Liver (tissue), 8 donors: ENCODE measurements at regions not wholly inside any gene's neighbourhood (a gene's known extent, or its start where the extent isn't known, plus 50 kb on each side); places are given as distances from the start of the nearest gene placed in this dataset.

Experiments
- DNase-seq: peaks from one replicate; pipeline ENCODE4 v3.0.0-alpha.2; 2017; ENCODE audit warnings: low spot score
- H3K27ac ChIP-seq, 2 donors: one replicate each; pipeline ENCODE4 v1.7.0; 2013; ENCODE audit warnings: inconsistent platforms in 2 of 2, low read length in 2 of 2, control low read depth in 1 of 2, low read depth in 1 of 2, mild to moderate bottlenecking in 1 of 2
- H3K27me3 ChIP-seq, 4 donors: one replicate each; pipeline versions ENCODE4 v1.6.1 to v1.7.0; 2013; ENCODE audit warnings: low read length in 3 of 4, inconsistent platforms in 1 of 4, mild to moderate bottlenecking in 1 of 4, moderate library complexity in 1 of 4; ENCODE audit not compliant: control insufficient read depth in 4 of 4, insufficient read depth in 4 of 4
- H3K36me3 ChIP-seq, 4 donors: one replicate each; pipeline versions ENCODE4 v1.6.1 to v1.7.0; 2013; ENCODE audit warnings: low read length in 3 of 4, mild to moderate bottlenecking in 3 of 4, low read depth in 1 of 4, moderate library complexity in 1 of 4; ENCODE audit not compliant: control insufficient read depth in 4 of 4, insufficient read depth in 3 of 4
- H3K4me1 ChIP-seq, 4 donors: one replicate each; pipeline versions ENCODE4 v1.6.1 to v1.7.0; 2013; ENCODE audit warnings: low read length in 3 of 4, mild to moderate bottlenecking in 3 of 4, moderate library complexity in 1 of 4; ENCODE audit not compliant: control insufficient read depth in 4 of 4, insufficient read depth in 4 of 4
- H3K4me3 ChIP-seq, 3 donors: one replicate each; pipeline versions ENCODE4 v1.6.1 to v1.7.0; 2013; ENCODE audit warnings: low read length in 3 of 3, control low read depth in 1 of 3, low read depth in 1 of 3, mild to moderate bottlenecking in 1 of 3
- H3K9ac ChIP-seq, 2 donors: one replicate each; pipeline ENCODE4 v1.7.0; 2013; ENCODE audit warnings: low read length in 2 of 2, mild to moderate bottlenecking in 2 of 2, moderate library complexity in 2 of 2, control low read depth in 1 of 2, low read depth in 1 of 2
- H3K9me3 ChIP-seq, 4 donors: one replicate each; pipeline versions ENCODE4 v1.6.1 to v1.7.0; 2013; ENCODE audit warnings: low read length in 3 of 4; ENCODE audit not compliant: control insufficient read depth in 4 of 4
- CTCF ChIP-seq: fragments of 150-350 bp; IDR thresholded peaks from 2 replicates; pipeline ENCODE4 v1.5.1; 2017; ENCODE audit warnings: improper control_type of control experiment, low read depth, low read length; ENCODE audit not compliant: missing input control
- FOXA1 ChIP-seq: IDR thresholded peaks from 2 replicates; pipeline ENCODE4 v1.6.1; 2016; ENCODE audit warnings: antibody characterized with exemption
- HNF4A ChIP-seq, 2 donors: conservative IDR thresholded peaks; 2 replicates each; pipeline ENCODE4 v1.6.1; 2016; ENCODE audit warnings: antibody characterized with exemption in 2 of 2, mild to moderate bottlenecking in 2 of 2
- HNF4G ChIP-seq: IDR thresholded peaks from 2 replicates; pipeline ENCODE4 v1.6.1; 2016; ENCODE audit warnings: antibody characterized with exemption
- JUND ChIP-seq, 2 donors: IDR thresholded peaks; 2 replicates each; pipeline ENCODE4 v1.6.1; 2016; ENCODE audit warnings: antibody characterized with exemption in 2 of 2
- MAX ChIP-seq: IDR thresholded peaks from 2 replicates; pipeline ENCODE4 v1.6.1; 2016; ENCODE audit warnings: antibody characterized with exemption
- NR2F2 ChIP-seq: IDR thresholded peaks from 2 replicates; pipeline ENCODE4 v1.6.1; 2016; ENCODE audit warnings: antibody characterized with exemption
- RAD21 ChIP-seq, 2 donors: IDR thresholded peaks; 2 replicates each; pipeline ENCODE4 v1.6.1; 2016; ENCODE audit warnings: antibody characterized with exemption in 2 of 2, mild to moderate bottlenecking in 2 of 2
- REST ChIP-seq: IDR thresholded peaks from 2 replicates; pipeline ENCODE4 v1.6.1; 2016; ENCODE audit warnings: antibody characterized with exemption, mild to moderate bottlenecking
- RXRA ChIP-seq, 2 donors: IDR thresholded peaks; 2 replicates each; pipeline ENCODE4 v1.6.1; 2017 to 2018; ENCODE audit warnings: antibody characterized with exemption in 2 of 2, mild to moderate bottlenecking in 1 of 2
- YY1 ChIP-seq: IDR thresholded peaks from 2 replicates; pipeline ENCODE4 v1.6.1; 2016; ENCODE audit warnings: antibody characterized with exemption, mild to moderate bottlenecking
- WGBS: extraction: QIAGEN DNeasy Blood & Tissue Kit; methylation state at CpG from one replicate; pipeline ENCODE4 v1.1.7; 2013; 5-methylcytosine and 5-hydroxymethylcytosine counted together
- TF ChIP-seq, protein P1 (sequence below): IDR thresholded peaks from 2 replicates; pipeline ENCODE4 v1.6.1; 2016; ENCODE audit warnings: antibody characterized with exemption
- donor health status: healthy.
- donor health status: healthy.
- donor health status: healthy.
- donor health status: healthy.
- donor health status: healthy.

GRCh38 chr2:429575-430254 is 141.8 kb upstream of the ALKAL2 start:
- Histone ChIP-seq H3K9me3 (no peaks in the 10 kb centered on the region), H3K9ac (no peak overlapping the region), H3K27me3 (peaks cover 0 to 5% (median 0%) of the 10 kb centered on the region in 4 donors), H3K27ac (no peak overlapping the region), H3K4me1 (no peaks in the 10 kb centered on the region), H3K36me3 (no peaks in the 10 kb centered on the region), H3K4me3 (no peak overlapping the region)
- DNase-seq: no peak
- TF ChIP-seq YY1 (no peak), REST (no peak), JUND (IDR thresholded peaks at IDR 0.05) (no peak), HNF4G (no peak), CTCF (no peak), RAD21 (IDR thresholded peaks at IDR 0.05) (no peak), MAX (no peak), FOXA1 (no peak), RXRA (IDR thresholded peaks at IDR 0.05) (no peak), NR2F2 (no peak)
- TF ChIP-seq, protein P1, sequence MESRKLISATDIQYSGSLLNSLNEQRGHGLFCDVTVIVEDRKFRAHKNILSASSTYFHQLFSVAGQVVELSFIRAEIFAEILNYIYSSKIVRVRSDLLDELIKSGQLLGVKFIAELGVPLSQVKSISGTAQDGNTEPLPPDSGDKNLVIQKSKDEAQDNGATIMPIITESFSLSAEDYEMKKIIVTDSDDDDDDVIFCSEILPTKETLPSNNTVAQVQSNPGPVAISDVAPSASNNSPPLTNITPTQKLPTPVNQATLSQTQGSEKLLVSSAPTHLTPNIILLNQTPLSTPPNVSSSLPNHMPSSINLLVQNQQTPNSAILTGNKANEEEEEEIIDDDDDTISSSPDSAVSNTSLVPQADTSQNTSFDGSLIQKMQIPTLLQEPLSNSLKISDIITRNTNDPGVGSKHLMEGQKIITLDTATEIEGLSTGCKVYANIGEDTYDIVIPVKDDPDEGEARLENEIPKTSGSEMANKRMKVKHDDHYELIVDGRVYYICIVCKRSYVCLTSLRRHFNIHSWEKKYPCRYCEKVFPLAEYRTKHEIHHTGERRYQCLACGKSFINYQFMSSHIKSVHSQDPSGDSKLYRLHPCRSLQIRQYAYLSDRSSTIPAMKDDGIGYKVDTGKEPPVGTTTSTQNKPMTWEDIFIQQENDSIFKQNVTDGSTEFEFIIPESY: no peak
- 76% methylated on average over 19 of the region's 19 CpGs for WGBS

DNA sequence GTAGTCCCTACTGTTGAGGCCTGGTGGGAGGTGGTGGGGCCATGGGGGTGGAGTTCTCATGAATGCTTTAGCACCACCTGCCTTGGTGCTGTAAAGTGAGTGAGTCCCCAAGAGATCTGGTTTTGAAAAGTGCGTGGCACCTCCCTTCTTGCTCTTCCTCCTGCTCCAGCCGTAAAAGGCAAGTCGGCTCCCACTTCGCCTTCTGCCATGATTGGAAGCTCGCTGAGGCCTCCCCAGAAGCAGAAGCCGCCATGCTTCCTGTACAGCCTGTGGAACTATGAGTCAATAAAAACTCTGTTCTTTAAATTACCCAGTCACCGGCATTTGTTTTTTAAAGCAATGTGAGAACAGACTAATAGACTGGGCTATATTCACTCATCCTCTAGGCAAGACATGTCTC is 141.3 kb upstream of the ALKAL2 start:
- WGBS: 89% methylated on average over 7 of the region's 7 CpGs
- H3K27me3 ChIP-seq: peaks cover 0 to 5% (median 0%) of the 10 kb centered on the region in 4 donors
- no peak overlapping the region for H3K9ac ChIP-seq
- DNase-seq: no peak
- no peak for TF ChIP-seq CTCF
- no peak for TF ChIP-seq HNF4A (conservative IDR thresholded peaks at IDR 0.05)
- no peaks in the 10 kb centered on the region for H3K4me1 ChIP-seq
- H3K9me3 ChIP-seq: no peaks in the 10 kb centered on the region
- no peaks in the 10 kb centered on the region for H3K36me3 ChIP-seq
- no peak overlapping the region for H3K4me3 ChIP-seq
- no peak overlapping the region for H3K27ac ChIP-seq
